ENCODE measurements at regions not wholly inside any gene's neighbourhood (a gene's known extent, or its start where the extent isn't known, plus 50 kb on each side); places are given as distances from the start of the nearest gene placed in this dataset.

DNA sequence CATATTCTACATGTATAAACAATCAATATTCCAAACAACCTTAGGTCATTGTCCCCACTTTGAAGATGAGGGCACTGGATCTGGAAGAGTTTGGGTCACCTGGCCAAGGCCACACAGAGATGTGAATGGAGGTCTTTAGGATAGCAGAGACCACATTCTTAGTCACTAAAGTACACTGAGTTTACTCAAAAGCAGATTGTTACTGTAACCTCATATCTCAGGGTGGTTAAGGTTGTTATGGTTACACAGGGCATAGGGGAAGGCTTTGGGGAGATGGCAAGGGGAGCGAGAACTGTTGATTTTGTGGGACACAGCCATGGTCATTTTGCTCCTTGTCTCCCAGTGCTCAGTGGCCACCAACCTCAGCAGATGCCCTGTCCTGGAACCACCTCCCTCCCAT is 109.4 kb downstream of the GATA6 start:
- Histone ChIP-seq H3K4me3 (no peak overlapping the region), H3K27ac (no peak overlapping the region), H3K36me3 (no peaks in the 10 kb centered on the region), H3K9me3 (no peaks in the 10 kb centered on the region), H3K4me1 (ENCODE audit: control insufficient read depth in 1 of 2, low read depth in 2 of 2) (no peaks in the 10 kb centered on the region), H3K27me3 (replicated peaks; ENCODE audit: insufficient read depth) (no peaks in the 10 kb centered on the region)
- no peak for DNase-seq (ENCODE audit: low spot score)
- no peak for ATAC-seq (ENCODE audit: insufficient number of reproducible peaks, low FRiP score, low read depth)
- TF ChIP-seq, protein P1, sequence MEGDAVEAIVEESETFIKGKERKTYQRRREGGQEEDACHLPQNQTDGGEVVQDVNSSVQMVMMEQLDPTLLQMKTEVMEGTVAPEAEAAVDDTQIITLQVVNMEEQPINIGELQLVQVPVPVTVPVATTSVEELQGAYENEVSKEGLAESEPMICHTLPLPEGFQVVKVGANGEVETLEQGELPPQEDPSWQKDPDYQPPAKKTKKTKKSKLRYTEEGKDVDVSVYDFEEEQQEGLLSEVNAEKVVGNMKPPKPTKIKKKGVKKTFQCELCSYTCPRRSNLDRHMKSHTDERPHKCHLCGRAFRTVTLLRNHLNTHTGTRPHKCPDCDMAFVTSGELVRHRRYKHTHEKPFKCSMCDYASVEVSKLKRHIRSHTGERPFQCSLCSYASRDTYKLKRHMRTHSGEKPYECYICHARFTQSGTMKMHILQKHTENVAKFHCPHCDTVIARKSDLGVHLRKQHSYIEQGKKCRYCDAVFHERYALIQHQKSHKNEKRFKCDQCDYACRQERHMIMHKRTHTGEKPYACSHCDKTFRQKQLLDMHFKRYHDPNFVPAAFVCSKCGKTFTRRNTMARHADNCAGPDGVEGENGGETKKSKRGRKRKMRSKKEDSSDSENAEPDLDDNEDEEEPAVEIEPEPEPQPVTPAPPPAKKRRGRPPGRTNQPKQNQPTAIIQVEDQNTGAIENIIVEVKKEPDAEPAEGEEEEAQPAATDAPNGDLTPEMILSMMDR (IDR thresholded peaks at IDR 0.05), result no peak

- Histone ChIP-seq H3K4me3 (no peak overlapping the region), H3K27me3 (replicated peaks; ENCODE audit: insufficient read depth) (no peaks in the 10 kb centered on the region), H3K36me3 (no peaks in the 10 kb centered on the region), H3K9me3 (no peaks in the 10 kb centered on the region), H3K4me1 (ENCODE audit: control insufficient read depth in 1 of 2, low read depth in 2 of 2) (no peaks in the 10 kb centered on the region), H3K27ac (no peak overlapping the region)
- DNase-seq (ENCODE audit: low spot score), result no peak
- no peak for ATAC-seq (ENCODE audit: insufficient number of reproducible peaks, low FRiP score, low read depth)
- TF ChIP-seq, protein P1 (IDR thresholded peaks at IDR 0.05), result no peak
These were observed 108.4 kb downstream of the GATA6 start for GRCh38 chr18:22277758-22278157.

GRCh38 chr18:22276334-22276713 is 106.9 kb downstream of the GATA6 start:
- Histone ChIP-seq H3K9me3 (no peaks in the 10 kb centered on the region), H3K4me3 (no peak overlapping the region), H3K4me1 (ENCODE audit: control insufficient read depth in 1 of 2, low read depth in 2 of 2) (no peaks in the 10 kb centered on the region), H3K36me3 (no peaks in the 10 kb centered on the region), H3K27me3 (replicated peaks; ENCODE audit: insufficient read depth) (no peaks in the 10 kb centered on the region), H3K27ac (no peak overlapping the region)
- no peak for DNase-seq (ENCODE audit: low spot score)
- TF ChIP-seq, protein P1 (IDR thresholded peaks at IDR 0.05), result no peak
- ATAC-seq (ENCODE audit: insufficient number of reproducible peaks, low FRiP score, low read depth), result no peak

- Histone ChIP-seq H3K27me3 (replicated peaks; ENCODE audit: insufficient read depth) (no peaks in the 10 kb centered on the region), H3K9me3 (no peaks in the 10 kb centered on the region), H3K4me3 (no peak overlapping the region), H3K36me3 (no peaks in the 10 kb centered on the region), H3K27ac (no peak overlapping the region), H3K4me1 (ENCODE audit: control insufficient read depth in 1 of 2, low read depth in 2 of 2) (no peaks in the 10 kb centered on the region)
- ATAC-seq (ENCODE audit: insufficient number of reproducible peaks, low FRiP score, low read depth) (no peak), DNase-seq (ENCODE audit: low spot score) (no peak)
- TF ChIP-seq, protein P1 (IDR thresholded peaks at IDR 0.05), result no peak
These were observed 106.4 kb downstream of the GATA6 start for GRCh38 chr18:22275706-22276333.

DNA sequence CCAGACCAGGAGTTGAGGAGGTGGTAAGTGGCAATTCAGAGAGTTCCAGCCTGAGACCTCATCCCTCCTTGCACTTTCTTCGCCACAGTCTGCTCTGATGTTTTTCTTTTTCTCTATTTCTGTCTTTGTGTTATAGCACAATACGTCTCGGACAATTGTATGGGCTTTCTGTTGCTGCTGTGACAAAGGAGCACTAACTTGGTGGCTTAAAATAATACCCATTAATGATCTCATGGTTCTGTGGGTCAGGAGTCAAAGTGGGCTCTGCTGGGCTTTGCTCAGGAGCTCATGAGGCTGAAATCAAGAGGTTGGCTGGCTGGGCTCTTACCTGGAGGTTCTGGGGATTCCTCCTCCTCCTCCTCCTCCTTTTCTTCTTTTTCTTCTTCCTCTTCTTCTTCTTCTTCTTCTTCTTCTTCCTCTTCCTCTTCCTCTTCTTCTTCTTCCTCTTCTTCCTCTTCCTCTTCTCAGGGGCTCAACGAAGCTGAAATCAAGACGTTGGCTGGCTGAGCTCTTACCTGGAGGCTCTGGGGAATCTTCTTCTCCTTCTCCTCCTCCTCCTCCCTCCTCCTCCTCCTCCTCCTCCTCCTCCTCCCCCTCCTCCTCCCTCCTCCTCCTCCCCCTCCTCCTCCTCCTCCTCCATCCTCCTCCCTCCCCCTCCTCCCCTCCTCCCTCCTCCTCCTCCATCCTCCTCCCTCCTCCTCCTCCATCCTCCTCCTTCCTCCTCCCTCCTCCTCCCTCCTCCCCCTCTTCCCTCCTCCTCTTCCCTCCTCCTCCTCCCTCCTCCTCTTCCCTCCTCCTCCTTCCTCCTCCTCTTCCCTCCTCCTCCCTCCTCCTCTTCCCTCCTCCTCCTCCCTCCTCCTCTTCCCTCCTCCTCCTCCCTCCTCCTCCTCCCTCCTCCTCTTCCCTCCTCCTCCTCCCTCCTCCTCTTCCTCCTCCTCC is 104.0 kb downstream of the GATA6 start:
- no peaks in the 10 kb centered on the region for H3K9me3 ChIP-seq
- no peaks in the 10 kb centered on the region for H3K27me3 ChIP-seq (replicated peaks; ENCODE audit: insufficient read depth)
- H3K36me3 ChIP-seq, result no peaks in the 10 kb centered on the region
- TF ChIP-seq, protein P1 (IDR thresholded peaks at IDR 0.05), result no peak
- no peak overlapping the region for H3K27ac ChIP-seq
- no peak for ATAC-seq (ENCODE audit: insufficient number of reproducible peaks, low FRiP score, low read depth)
- no peaks in the 10 kb centered on the region for H3K4me1 ChIP-seq (ENCODE audit: control insufficient read depth in 1 of 2, low read depth in 2 of 2)
- no peak for DNase-seq (ENCODE audit: low spot score)
- H3K4me3 ChIP-seq, result no peak overlapping the region
